Epidermal melanocyte (primary cell): ENCODE measurements at regions not wholly inside any gene's neighbourhood (a gene's known extent, or its start where the extent isn't known, plus 50 kb on each side); places are given as distances from the start of the nearest gene placed in this dataset.

Experiments
- DNase-seq: peaks from one replicate; pipeline ENCODE4 v3.0.0; 2011; ENCODE audit warnings: low spot score; ENCODE audit not compliant: insufficient read length

- no peak for DNase-seq
These were observed 1436.3 kb downstream of the TBC1D22A start for GRCh38 chr22:48198489-48199459.

GRCh38 chr22:48197189-48197690 lies 1434.8 kb downstream of the TBC1D22A start:
- DNase-seq, result no peak

- DNase-seq, result no peak
These were observed 1430.5 kb downstream of the TBC1D22A start for GRCh38 chr22:48192920-48193319.

DNA sequence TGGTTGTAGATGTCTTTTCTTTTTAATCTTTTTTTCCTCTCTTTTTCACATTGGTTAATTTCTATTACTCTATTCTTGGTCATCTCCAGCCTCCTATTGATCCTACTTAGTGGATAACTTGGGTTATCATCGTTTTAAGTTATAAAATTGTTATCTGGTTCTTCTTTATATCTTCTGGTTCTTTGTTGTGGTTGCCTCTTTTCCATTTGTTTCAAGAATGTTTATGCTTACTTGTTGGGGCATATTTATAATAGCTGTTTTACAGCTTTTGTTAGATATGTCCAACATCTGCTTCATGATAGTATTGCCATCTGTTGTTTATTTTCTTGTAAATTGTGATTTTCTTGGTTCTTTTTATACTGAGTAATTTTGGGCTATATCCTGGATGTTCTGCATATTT lies 1429.6 kb downstream of the TBC1D22A start:
- no peak for DNase-seq

GRCh38 chr22:48188231-48188721 lies 1425.8 kb downstream of the TBC1D22A start:
- DNase-seq, result no peak

GRCh38 chr22:48187356-48187755 lies 1424.9 kb downstream of the TBC1D22A start:
- DNase-seq, result no peak

DNA sequence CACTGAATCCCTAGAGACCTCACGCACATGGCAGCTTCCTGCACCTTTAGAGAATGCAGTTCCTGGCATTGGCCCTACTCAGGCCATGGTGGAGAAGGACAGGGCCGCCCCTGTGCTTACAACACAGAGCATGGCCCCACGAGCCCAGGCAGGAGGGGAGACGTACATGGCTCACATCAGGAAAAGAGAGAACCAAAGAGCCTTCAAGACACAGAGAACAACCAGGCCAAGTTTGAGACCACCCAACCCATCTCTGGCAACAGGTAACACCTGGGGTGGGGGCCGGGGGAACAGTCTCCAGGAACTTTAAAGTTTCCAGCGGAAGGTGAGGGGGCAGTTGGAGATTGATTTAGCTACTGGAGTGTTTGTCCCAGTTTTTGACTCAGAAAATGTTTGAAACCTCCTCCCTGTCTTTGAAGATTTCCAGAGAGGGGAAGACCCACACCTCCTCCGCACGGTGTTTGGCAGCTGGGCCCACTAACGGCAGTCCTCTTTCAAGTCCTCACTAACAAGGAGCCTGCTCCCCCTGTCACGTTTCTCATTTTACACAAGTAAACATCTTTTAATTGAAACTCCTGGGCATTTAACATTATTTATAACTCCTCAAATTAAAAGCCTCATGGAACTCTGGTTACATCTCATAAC lies 1423.8 kb downstream of the TBC1D22A start:
- DNase-seq, result no peak

DNA sequence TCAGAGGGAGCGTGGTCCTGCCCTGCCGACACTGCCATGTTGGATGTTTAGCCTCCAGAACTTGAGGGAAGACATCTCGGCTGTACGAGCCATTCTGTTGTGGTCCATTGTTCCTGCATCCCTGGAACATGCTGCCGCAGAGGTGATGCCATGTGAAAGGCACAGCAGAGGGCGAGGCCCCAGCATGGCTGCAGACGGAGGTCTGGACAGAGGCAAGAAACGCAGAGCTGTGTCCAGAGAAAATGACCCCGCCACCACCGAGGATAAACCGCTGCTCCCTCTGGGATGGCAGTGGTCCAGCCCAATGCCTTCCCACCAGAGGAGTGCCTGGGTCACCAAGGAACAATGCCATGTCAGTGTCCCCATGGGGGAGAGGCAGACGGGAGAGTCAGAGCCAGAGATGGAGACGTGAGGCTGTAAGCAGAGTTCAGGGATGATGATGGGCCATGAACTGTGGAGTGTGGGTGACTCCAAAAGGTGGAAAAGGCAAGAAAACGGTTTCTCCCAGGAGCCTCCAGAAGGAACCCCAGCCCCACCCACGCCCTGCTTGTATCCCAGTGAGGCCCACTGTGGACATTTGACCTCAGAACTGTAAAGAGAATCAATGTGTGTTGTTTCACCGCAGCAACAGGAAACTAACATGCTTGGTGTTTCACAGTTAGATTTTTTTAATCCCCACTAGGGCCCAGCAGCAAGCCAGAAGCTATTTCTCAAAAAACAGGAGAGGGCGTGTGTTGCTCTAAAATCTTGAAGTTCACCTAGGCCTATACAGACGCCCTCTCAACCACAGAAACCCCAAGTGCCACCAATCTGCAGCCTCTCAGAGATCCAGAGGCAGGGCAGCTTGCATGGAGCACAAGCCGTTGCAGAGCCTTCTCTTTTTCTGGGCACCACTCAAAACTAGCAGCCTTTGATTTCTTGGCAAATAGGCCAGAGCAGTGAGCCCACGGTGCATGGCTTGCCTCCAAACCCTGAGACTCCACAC lies 1422.9 kb downstream of the TBC1D22A start:
- DNase-seq, result no peak

GRCh38 chr22:48182846-48183805 lies 1420.7 kb downstream of the TBC1D22A start:
- no peak for DNase-seq

DNA sequence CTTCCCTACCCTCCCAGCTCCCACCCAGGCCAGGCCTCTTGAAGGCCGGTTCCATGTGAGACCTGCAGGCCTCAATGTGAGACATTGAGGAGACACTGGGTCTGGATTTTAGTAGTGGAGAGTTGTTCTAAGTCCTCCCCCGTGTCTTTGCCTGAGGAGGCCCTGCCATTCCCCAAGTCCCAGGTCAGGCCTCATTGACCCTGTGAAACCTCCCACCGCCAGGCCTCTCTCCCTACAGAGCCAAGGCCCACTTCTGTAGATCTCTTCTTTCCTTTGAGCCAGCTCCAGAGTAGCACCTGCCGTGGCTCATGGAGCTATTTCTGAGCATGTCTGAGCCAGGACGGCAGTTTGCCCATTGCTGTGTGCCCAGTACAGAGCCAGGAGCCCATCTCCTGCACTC lies 1419.6 kb downstream of the TBC1D22A start:
- DNase-seq, result no peak

DNA sequence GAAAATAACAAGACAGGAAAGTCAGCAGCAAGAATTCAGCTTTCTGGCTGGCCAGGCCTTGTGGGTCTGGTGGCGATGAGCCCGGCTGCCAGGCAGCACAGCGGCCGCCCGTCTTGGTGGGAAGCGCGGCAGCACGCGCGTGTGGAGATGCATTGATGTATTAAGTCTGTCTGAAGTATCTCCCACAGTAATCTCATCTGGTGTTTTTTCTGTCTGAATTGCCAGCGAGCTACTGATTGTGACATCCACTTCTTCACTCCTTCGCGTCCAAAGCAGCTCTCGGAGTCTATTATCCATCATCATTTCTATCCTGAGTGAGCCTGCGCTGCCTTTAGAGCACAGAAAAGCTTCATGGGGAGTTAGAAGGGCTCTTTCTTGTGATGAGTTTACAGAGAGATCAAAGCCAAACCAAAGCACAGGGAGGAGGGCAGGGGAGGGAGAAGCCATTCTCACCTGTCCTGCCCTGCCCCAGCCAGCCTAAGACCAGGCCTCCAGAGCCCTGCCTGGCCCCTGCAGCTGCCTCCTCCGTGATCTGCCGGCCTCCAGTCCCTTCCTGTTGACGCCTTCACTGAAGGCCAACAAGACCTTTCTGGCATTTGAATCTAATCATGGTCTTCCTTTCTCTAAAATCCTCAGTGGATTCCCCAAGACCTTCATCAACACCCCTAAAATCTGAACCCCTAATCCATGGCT lies 1419.0 kb downstream of the TBC1D22A start:
- DNase-seq, result no peak

DNA sequence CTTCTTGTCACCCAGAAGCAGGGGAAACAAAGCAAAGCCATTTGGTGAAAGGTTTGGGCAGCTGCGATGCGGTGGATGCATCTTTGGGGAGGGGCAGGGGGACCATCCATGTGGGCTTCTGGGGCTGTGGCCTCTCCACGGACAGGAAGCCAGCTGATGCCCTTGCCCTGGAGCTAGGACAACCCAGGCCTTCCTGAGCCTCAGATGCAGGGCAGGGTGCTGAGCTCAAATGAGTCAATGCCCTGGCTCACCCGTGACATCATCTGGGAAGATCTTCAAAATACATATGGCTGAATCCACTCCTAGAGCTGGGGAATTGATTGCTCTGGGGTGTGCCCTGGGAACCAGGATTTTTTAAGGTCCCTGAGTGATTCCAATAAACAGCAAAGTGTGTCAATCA lies 1418.2 kb downstream of the TBC1D22A start:
- no peak for DNase-seq

DNA sequence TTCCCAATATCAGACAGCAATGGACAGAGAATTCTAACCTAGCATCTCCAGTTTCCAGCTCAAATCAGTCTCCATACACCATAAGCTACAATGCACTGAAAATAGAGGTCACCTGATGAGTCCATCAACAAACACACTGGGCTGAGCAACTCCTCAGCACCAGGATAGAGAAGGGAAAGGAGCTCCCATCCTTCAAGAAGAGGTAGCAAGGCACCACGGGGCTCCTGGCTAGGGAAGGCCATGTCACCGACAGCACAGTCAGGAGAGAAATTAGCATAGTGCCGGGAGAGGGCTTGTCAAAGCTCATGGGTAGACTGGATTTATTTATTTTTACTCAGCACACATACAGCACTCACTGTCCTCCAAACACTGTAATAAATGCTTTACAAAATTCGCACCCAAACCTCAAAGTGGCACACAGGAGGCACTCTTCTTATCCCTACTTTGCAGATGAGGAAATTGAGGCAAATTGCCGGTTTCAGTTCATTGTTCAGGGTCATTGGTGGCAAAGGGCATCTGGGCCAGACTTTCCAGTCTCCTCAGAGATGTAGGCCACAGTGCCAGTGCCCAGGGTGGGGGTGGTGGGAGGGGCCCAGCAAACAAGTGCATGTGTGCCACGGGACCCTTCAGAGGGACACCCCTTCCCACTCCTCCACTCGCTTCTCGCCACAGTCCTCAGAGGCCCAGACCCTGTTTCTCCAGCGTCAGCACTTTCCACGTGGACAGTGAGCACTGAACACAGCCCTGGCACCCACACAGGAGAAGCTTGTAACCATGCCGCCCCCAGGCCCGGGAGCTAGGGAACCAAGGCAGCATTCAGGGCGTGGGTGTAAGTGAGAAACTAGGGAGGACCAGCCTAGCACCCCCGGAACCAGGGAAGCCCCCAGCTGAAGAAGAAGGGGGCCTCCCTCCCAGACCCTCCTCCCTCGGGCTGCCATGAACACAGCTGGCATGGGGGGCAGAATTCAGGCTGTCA lies 1417.4 kb downstream of the TBC1D22A start:
- no peak for DNase-seq

DNA sequence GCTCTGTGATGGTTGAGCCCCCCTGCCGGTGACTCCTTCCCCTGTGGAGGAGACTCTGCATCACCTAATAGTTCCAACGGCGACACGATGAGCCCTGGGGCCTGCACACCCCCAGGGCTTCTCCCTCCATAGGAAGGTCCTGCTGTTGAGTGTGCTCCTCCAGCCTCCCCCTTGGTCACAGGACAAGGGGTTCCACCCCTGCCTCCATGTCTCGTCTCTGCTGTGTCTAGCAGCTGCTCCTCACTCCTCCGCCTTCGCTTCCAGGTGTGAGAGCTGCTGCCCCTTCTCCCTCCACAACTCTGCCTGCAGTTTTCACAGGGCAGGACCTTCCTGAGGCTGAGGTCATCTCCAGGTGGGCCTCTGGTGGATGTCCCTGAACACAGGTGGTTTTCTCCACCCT lies 1416.1 kb downstream of the TBC1D22A start:
- no peak for DNase-seq

GRCh38 chr22:48177631-48178030 lies 1415.2 kb downstream of the TBC1D22A start:
- DNase-seq, result no peak

GRCh38 chr22:48175721-48176120 lies 1413.3 kb downstream of the TBC1D22A start:
- DNase-seq, result no peak

- no peak for DNase-seq
These were observed 1411.3 kb downstream of the TBC1D22A start for GRCh38 chr22:48173773-48174160.
